Spleen (tissue), 7 donors: ENCODE measurements at regions not wholly inside any gene's neighbourhood (a gene's known extent, or its start where the extent isn't known, plus 50 kb on each side); places are given as distances from the start of the nearest gene placed in this dataset.

Experiments
- CTCF ChIP-seq, 11 experiments: fragments of 200-600 bp in 7 of 11; fragments of 450-650 bp in 4 of 11; sonication (generic) in 4 of 11; IDR thresholded peaks in 8 of 11; conservative IDR thresholded peaks in 3 of 11; 1 replicate in 7 of 11; 2 replicates in 4 of 11; pipeline versions ENCODE4 v1.4.0 to v1.8.0; 2016 to 2021; ENCODE audit warnings: antibody characterized with exemption in 11 of 11, inconsistent platforms in 4 of 11, mild to moderate bottlenecking in 1 of 11
- POLR2A ChIP-seq, 3 donors: fragments of 450-650 bp; IDR thresholded peaks; one replicate each; pipeline ENCODE4 v1.5.1; 2017; ENCODE audit warnings: antibody characterized with exemption in 3 of 3, mild to moderate bottlenecking in 1 of 3
- POLR2AphosphoS5 ChIP-seq, 3 donors: sonication (generic); formaldehyde crosslinking; IDR thresholded peaks; one replicate each; pipeline ENCODE4 v1.5.1; 2017; ENCODE audit warnings: antibody characterized with exemption in 3 of 3
- donor health status: DM: no; HTN: no; CAD: no; lungs with moderate emphysema.
- donor health status: DM: no; HTN: no; CAD: no.
- donor health status: DM: no; HTN: no; CAD: no.

GRCh38 chr17:68662037-68662432 is 60.9 kb upstream of the FAM20A start:
- TF ChIP-seq POLR2A (IDR thresholded peaks at IDR 0.05): no peak
- TF ChIP-seq CTCF (IDR thresholded peaks at IDR 0.05 in 8 of 11, conservative IDR thresholded peaks at IDR 0.05 in 3 of 11): no peak
- TF ChIP-seq POLR2AphosphoS5 (IDR thresholded peaks at IDR 0.05): no peak
